Immature natural killer cell (primary cell): ENCODE measurements at regions not wholly inside any gene's neighbourhood (a gene's known extent, or its start where the extent isn't known, plus 50 kb on each side); places are given as distances from the start of the nearest gene placed in this dataset.
A peak's percentile ranks its signal among the peaks of the same experiment; 100 is the strongest.

ENCODE experiments used
- DNase-seq, 3 donors: peaks; one replicate each; pipeline ENCODE4 v3.0.0; 2022; ENCODE audit warnings: mixed read lengths in 1 of 3
- H3K27ac Mint-ChIP-seq, 6 donors: one replicate each; pipeline ENCODE4 v1.8.0; 2020; ENCODE audit warnings: mixed read lengths in 6 of 6, mild to moderate bottlenecking in 5 of 6, inconsistent platforms in 4 of 6, moderate library complexity in 3 of 6
- H3K27me3 Mint-ChIP-seq, 3 donors: one replicate each; pipeline ENCODE4 v1.8.0; 2020 to 2021; ENCODE audit warnings: low read depth in 3 of 3, mild to moderate bottlenecking in 3 of 3, mixed read lengths in 3 of 3, moderate library complexity in 3 of 3, inconsistent platforms in 1 of 3
- H3K36me3 Mint-ChIP-seq, 3 donors: one replicate each; pipeline ENCODE4 v1.8.0; 2020; ENCODE audit warnings: mixed read lengths in 3 of 3, inconsistent platforms in 2 of 3, mild to moderate bottlenecking in 2 of 3
- H3K4me1 Mint-ChIP-seq, 2 donors: one replicate each; pipeline ENCODE4 v1.8.0; 2020; ENCODE audit warnings: inconsistent platforms in 2 of 2, mild to moderate bottlenecking in 2 of 2, mixed read lengths in 2 of 2, moderate library complexity in 1 of 2
- H3K4me3 Mint-ChIP-seq, 5 donors: one replicate each; pipeline ENCODE4 v1.8.0; 2020; ENCODE audit warnings: mild to moderate bottlenecking in 5 of 5, mixed read lengths in 5 of 5, inconsistent platforms in 3 of 5, moderate library complexity in 3 of 5
- H3K9me3 Mint-ChIP-seq, 6 donors: one replicate each; pipeline ENCODE4 v1.8.0; 2020; ENCODE audit warnings: mild to moderate bottlenecking in 6 of 6, mixed read lengths in 6 of 6, inconsistent platforms in 4 of 6, moderate library complexity in 3 of 6

DNA sequence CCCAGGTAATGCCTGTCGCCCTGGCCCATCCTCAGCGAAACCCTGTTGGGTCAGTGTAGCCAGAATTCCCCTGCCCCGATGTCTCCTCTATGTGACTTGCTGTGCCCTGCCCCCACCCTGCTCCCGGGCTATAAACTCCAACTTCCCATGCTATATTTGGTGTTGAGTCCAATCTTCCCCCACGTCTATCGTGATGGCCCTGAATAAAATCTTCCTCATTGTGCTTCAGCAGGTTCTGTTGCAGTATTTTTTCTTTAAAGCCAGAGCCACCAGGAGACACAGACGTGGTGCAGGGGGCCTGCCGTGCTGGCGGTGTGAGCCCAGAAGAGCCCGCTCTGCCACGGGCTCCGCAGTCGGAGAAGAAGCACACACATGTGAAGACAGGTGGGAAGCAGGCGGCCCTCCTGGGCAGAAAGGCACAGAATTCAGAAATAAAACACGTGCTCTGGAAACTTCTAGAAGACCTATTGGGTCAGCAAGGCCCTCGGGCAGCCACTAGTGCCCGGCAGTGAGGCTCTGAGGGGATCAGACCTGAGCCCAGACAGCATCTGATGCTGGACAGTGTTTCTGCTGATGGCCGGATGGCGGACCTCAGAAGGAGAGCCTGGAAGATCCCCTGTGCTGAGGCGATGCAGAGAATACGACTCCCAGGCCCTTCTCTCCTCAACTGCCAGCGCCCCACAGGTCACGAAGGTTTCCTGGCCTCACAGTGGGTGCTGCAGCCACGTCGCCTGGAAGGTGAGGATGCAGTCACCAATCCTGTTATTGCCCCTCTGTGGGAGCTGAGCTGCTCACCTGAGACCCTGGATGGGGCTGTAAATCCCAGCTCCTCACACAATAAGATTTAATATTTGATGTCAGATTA is 501.9 kb downstream of the BRD1 start:
- H3K36me3 Mint-ChIP-seq, result no peaks in the 10 kb centered on the region
- no peaks in the 10 kb centered on the region for H3K9me3 Mint-ChIP-seq
- H3K27ac Mint-ChIP-seq, result no peak overlapping the region
- no peak for DNase-seq
- no peaks in the 10 kb centered on the region for H3K4me1 Mint-ChIP-seq
- H3K27me3 Mint-ChIP-seq, result peaks cover 0 to 14% (median 9%) of the 10 kb centered on the region in 3 donors
- no peak overlapping the region for H3K4me3 Mint-ChIP-seq

DNA sequence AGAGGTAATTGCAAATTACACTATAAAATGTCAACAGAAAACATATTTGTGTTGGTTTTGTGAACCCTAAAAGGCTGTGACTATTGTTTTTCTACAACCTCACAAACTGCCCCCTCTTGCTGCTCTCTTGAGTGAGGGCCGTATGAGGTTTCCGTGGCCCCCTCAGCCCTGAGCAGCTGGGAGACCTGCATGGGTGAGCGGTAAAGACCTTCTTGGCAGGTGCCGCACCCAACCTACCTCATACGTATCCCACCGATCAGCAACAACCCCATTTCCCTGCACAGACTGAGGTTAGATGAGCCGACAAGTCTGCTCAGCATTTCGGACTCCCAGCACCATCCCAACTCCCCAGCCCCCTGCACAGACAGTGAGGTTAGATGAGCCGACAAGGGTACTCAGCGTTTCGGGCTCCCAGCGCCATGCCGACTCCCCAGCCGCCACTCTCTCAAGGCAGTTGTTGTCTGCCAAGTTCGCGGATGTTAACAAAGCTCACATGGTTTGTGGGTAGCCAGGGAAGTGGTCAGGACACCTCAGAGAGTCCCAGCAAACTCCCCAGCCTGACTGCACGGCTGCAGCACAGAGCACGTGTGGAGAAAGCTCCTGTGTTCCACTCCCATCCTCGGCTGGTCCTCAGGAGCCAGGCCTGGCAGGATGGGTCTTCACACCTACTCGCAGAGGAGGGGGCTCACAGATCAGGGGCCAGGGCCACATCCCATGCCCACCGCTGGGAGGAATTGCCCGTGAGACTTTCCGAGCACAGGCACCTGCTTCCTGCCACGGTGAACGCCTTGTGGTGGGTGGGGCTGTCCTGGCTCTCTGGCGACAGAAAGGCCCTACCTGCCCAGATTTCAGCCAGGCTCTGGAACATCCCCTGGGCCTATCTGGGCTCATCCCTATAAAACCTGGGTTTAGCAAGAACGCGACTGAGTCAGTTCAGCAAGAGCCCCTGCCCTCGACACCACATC is 502.9 kb downstream of the BRD1 start:
- no peak overlapping the region for H3K27ac Mint-ChIP-seq
- DNase-seq, result no peak
- H3K36me3 Mint-ChIP-seq, result no peaks in the 10 kb centered on the region
- H3K9me3 Mint-ChIP-seq, result no peaks in the 10 kb centered on the region
- H3K4me3 Mint-ChIP-seq, result no peak overlapping the region
- peaks cover 0 to 14% (median 9%) of the 10 kb centered on the region in 3 donors for H3K27me3 Mint-ChIP-seq
- H3K4me1 Mint-ChIP-seq, result no peaks in the 10 kb centered on the region

DNA sequence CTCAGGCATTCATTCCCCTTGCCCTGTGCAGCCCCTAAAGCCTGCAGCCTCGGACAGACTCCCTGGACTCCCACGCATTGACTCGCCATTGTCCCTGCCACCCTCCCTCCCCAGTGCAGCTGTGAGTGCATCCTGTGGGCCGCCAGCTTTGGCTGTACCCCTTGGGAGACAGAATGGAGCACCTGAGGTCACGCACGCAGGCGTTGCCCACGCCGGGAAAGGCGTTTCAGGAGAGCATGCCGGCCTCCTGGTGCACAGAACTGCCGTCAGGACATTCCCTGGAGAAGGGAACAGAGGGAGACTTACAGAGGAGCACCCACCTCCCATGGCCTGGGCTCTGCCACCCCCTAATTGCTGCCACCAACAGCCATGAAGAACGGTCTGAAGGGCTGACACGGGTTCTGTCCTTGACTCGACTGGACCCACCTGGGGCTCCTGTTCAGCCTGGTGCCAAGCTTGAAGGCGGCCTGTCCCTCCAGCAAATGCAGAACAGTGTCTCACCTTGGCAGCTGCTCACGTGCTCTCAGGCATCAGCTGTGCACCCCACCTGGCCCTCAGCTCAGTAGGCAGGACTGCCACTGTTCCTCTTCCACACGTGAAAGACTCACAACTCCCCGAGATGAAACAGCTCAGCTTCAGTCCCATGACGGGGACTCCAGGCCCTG is 503.8 kb downstream of the BRD1 start:
- H3K27me3 Mint-ChIP-seq, result peaks cover 2 to 14% (median 7%) of the 10 kb centered on the region in 3 donors
- no peak overlapping the region for H3K4me3 Mint-ChIP-seq

DNA sequence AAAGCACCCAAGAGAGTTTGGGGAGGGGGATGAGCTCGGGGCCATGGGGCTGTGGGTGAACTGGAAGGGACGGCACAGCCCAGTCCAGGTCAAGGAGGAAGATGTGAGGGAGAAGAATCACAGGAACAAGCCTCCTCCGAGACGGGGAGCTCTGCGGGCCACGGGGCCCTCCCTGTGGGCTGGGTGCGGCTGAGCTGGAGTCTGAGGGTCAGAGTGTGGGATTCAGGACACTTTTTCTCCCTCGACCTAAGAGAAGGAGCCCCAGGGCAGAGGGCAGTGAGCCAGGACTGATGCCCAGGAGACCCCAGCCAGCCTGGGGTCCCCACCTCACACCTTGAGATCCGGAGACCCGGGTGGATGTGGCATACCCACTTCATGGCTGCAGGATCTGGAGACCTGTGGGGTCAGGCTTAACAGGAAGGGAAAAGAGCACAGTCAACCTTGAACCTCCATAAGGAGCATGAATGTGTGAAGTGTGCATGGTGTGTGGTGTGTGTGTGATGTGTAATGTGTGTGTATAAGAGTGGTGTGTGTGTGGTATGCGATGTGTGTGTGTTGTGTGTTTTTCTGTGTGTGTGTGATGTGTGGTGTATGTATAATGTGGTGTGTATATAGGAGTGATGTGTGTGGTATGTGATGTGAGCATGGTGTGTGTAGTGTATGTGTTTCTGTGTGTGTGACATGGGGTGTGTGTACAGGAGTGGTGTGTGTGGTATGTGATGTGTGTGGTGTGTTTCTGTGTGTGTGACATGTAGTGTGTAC is 504.6 kb downstream of the BRD1 start:
- Mint-ChIP-seq H3K36me3 (no peaks in the 10 kb centered on the region), H3K4me1 (no peaks in the 10 kb centered on the region), H3K27me3 (peaks cover 2 to 14% (median 12%) of the 10 kb centered on the region in 3 donors), H3K27ac (peak overlapping the region in 1 of 6 donors; percentile 12), H3K9me3 (no peaks in the 10 kb centered on the region), H3K4me3 (no peak overlapping the region)
- no peak for DNase-seq

More for the DNA sequence above, 503.8 kb downstream of the BRD1 start:
- Mint-ChIP-seq H3K9me3 (no peaks in the 10 kb centered on the region), H3K36me3 (no peaks in the 10 kb centered on the region), H3K4me1 (no peaks in the 10 kb centered on the region), H3K27ac (peak overlapping the region in 1 of 6 donors; percentile 12)
- DNase-seq, result no peak

DNA sequence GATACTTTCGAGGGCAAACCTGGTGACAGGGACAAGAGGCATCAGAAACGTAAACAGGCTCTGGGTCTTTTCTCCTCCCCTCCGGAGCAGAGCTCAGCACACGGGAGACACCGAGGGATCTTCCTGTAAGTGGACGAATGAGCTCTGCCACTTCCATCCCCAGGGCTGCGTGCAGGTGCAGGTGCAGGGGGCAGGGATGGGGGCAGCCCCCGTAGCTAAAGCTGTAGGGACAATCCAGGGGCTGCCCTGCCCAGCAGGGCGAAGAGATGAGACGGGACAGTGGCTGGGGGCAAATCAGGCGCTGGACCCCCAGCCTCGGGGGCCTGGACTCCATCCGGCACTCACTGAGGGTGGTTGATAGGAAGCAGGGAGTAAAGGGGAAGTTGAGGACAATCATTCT is 505.4 kb downstream of the BRD1 start:
- Mint-ChIP-seq H3K9me3 (no peaks in the 10 kb centered on the region), H3K4me3 (no peak overlapping the region), H3K4me1 (no peaks in the 10 kb centered on the region), H3K27me3 (peaks cover 2 to 14% (median 12%) of the 10 kb centered on the region in 3 donors), H3K36me3 (no peaks in the 10 kb centered on the region), H3K27ac (no peak overlapping the region)
- DNase-seq, result no peak

DNA sequence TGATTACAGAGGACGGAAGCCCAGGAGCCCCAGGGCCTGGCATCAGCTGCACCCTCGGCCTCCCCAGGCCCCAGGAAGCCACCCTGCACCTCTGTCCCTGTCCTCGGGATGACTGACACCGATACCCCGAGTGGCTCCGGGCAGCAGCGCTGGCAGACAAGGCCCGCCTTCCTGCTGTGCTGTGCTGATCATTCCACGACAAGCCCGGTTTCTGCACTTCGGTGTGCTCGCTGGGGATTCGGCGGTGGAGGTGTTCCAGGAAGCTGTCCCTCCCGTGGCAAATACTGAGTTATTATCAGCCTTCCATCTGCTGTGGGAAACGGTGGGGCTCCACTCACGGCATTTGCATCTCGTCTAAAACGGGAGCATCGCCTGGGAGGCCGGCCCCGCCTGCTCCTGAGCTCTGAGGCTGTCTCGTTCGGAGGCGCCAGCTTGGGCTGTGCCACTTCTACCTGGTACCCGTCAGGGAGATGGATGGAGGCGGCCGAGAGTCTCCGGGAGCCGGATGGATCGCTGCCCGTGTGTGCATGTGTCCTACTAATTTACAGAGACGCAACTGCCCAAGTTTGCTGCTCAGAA is 506.1 kb downstream of the BRD1 start:
- no peak for DNase-seq
- Mint-ChIP-seq H3K9me3 (no peaks in the 10 kb centered on the region), H3K4me1 (no peaks in the 10 kb centered on the region), H3K27ac (no peak overlapping the region), H3K4me3 (no peak overlapping the region), H3K27me3 (peaks cover 2 to 14% (median 8%) of the 10 kb centered on the region in 3 donors), H3K36me3 (no peaks in the 10 kb centered on the region)

DNA sequence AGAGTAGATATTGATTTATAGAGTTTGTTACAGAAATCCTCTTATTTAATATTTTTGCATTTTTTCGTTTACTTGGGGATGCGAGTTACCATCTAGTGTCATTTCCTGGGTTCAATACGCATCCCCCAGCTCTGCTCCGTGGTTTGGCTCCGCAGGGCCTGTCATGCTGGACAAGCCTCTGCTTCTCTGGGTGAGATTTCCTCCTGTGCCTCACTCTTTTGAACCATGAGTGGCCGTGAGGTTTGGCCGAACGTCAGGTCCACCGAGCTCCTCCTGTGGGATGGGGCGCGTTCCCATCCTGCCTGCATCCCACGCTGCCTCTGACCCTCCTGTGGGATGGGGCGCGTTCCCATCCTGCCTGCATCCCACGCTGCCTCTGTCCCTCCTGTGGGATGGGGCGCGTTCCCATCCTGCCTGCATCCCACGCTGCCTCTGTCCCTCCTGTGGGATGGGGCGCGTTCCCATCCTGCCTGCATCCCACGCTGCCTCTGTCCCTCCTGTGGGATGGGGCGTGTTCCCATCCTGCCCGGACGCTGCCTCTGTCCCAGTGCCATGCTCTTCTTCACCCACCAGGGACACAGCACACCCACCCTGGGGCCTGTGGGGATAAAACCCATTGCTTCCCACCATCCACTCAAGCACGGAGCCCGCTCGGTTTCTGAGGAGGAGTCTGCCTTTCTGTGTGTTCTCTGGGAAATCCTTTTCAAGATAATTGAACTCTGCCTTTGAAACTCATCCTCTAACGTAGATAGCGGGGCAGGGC is 506.8 kb downstream of the BRD1 start:
- Mint-ChIP-seq H3K27ac (no peak overlapping the region), H3K4me3 (no peak overlapping the region), H3K4me1 (no peaks in the 10 kb centered on the region), H3K9me3 (no peaks in the 10 kb centered on the region), H3K36me3 (no peaks in the 10 kb centered on the region), H3K27me3 (peaks cover 2 to 14% (median 8%) of the 10 kb centered on the region in 3 donors)
- DNase-seq, result no peak

DNA sequence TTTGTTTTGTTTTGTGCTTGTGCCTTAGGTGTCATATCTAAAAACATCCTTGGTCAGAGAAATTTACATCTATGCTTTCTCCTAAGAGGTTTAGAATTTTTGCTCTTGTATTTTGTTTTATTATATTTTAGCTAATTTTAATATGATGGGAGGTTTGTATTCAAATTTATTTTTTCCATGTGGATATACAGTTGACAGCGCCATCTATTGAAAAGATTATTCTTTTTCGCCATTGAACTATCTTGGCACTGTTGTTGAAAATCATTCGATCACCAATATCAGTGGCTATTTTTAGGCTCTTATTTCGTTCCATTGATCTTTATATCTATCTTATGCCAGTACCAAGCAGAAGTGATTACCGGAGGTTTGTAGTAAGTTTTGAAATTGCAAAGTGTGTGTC is 510.3 kb downstream of the BRD1 start:
- no peaks in the 10 kb centered on the region for H3K9me3 Mint-ChIP-seq
- no peak for DNase-seq
- H3K4me3 Mint-ChIP-seq, result no peak overlapping the region
- no peaks in the 10 kb centered on the region for H3K36me3 Mint-ChIP-seq
- no peak overlapping the region for H3K27ac Mint-ChIP-seq
- peaks cover 1 to 8% (median 5%) of the 10 kb centered on the region in 3 donors for H3K27me3 Mint-ChIP-seq
- H3K4me1 Mint-ChIP-seq, result no peaks in the 10 kb centered on the region

DNA sequence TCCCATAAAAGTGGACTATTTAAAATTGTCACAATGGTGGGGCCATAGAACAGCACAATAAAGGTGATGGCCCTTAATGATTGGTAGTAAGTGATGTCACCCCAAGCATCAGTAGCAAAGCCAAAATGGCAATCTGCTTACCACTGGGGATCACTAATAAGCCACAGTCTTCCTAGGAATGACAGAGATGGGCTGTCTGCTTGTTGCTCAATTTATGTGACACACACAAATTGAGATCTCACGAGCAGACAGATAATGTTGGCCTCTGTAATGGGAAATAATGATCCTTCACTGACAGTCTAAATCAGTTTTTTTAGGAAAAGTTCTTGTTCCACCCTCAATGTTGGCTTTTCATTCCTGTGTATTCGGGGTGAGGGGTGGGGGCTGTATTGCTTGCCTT is 515.1 kb downstream of the BRD1 start:
- H3K4me1 Mint-ChIP-seq, result no peaks in the 10 kb centered on the region
- no peaks in the 10 kb centered on the region for H3K36me3 Mint-ChIP-seq
- peaks cover 7 to 11% (median 9%) of the 10 kb centered on the region in 3 donors for H3K27me3 Mint-ChIP-seq
- no peaks in the 10 kb centered on the region for H3K9me3 Mint-ChIP-seq
- H3K27ac Mint-ChIP-seq, result no peak overlapping the region
- no peak overlapping the region for H3K4me3 Mint-ChIP-seq
- no peak for DNase-seq

DNA sequence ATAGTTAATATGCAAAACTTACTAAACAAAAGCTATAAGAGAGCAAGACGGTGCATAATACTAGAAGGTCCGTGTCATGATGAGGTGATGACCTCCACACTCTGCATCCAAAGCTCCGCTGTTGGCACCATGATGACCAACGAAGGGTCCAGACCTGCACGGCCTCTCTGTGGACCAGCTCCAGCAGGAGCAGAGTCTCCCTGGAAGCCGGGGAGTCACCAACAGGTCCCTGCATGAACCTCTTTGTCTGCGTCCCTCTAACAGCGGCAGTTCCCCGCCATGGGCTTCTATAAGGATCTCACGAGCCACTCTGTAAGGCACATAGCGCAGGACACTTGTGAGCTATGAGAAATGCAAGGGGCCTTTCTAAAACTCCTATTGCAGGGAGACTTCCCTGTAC is 517.3 kb downstream of the BRD1 start:
- H3K36me3 Mint-ChIP-seq, result no peaks in the 10 kb centered on the region
- H3K4me3 Mint-ChIP-seq, result no peak overlapping the region
- peaks cover 7 to 15% (median 11%) of the 10 kb centered on the region in 3 donors for H3K27me3 Mint-ChIP-seq
- DNase-seq, result no peak
- H3K27ac Mint-ChIP-seq, result no peak overlapping the region
- no peaks in the 10 kb centered on the region for H3K4me1 Mint-ChIP-seq
- H3K9me3 Mint-ChIP-seq, result no peaks in the 10 kb centered on the region

DNA sequence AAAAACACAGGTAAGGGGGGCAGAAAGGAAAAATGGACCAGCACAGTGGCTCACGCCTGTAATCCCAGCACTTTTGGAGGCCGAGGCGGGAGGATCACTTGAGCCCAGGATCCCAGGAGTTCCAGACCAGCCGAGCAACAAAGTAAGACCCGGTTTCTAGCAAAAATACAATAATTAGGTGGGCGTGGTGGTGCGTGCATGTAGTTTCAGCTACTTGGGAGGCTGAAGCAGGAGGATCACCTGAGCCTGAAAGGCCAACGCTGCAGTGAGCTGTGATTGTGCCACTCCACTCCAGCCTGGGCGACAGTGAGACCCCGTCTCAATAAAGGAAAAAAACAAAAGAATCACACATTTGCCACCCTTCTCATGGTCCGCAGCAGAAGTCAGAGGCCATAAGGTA is 519.4 kb downstream of the BRD1 start:
- Mint-ChIP-seq H3K4me1 (no peaks in the 10 kb centered on the region), H3K27me3 (peaks cover 7 to 15% (median 8%) of the 10 kb centered on the region in 3 donors), H3K4me3 (no peak overlapping the region), H3K27ac (no peak overlapping the region), H3K36me3 (no peaks in the 10 kb centered on the region), H3K9me3 (no peaks in the 10 kb centered on the region)
- no peak for DNase-seq

DNA sequence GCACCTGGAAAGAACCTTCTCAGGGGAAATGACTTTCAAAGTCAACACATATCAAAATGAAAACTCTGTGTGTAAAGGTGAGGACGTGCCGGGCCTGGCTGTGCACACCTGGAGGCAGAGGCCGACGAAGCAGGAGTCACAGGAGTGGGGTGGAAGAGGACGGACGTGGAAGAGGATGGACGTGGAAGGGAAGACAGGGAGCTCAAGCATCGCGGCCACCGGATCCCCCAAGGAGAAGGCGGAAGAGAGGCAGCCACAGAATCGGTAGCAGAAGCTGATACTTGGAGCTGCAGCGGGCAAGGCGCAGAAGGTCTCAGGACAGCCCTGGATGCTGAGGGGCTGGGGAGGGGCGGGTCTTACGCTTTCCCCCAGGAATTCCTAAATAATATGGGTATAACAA is 519.8 kb downstream of the BRD1 start:
- Mint-ChIP-seq H3K27ac (no peak overlapping the region), H3K4me1 (no peaks in the 10 kb centered on the region), H3K9me3 (no peaks in the 10 kb centered on the region), H3K4me3 (no peak overlapping the region), H3K36me3 (no peaks in the 10 kb centered on the region), H3K27me3 (peaks cover 7 to 15% (median 8%) of the 10 kb centered on the region in 3 donors)
- no peak for DNase-seq
